ENCODE measurements at regions not wholly inside any gene's neighbourhood (a gene's known extent, or its start where the extent isn't known, plus 50 kb on each side); places are given as distances from the start of the nearest gene placed in this dataset.

- Histone ChIP-seq H3K4me1 (peaks cover 0 to 19% of the 10 kb centered on the region in 2 donors), H3K27me3 (no peaks in the 10 kb centered on the region), H3K27ac (no peak overlapping the region), H3K4me3 (replicated peaks in 1 of 3) (no peak overlapping the region), H3K36me3 (no peaks in the 10 kb centered on the region), H3K9me3 (no peaks in the 10 kb centered on the region)
- intact Hi-C loops (cut with DNase I) = no loop called here
- TF ChIP-seq POLR2A (IDR thresholded peaks at IDR 0.05) = no peak
- no peak for TF ChIP-seq CTCF (IDR thresholded peaks at IDR 0.05)
- DNase-seq = no peak
- 85 to 95% methylated on average over 12 to 16 of the region's 16 CpGs for WGBS, 2 donors
Observed at GRCh38 chr9:96086936-96087571, 211.6 kb downstream of the ERCC6L2 start.

DNA sequence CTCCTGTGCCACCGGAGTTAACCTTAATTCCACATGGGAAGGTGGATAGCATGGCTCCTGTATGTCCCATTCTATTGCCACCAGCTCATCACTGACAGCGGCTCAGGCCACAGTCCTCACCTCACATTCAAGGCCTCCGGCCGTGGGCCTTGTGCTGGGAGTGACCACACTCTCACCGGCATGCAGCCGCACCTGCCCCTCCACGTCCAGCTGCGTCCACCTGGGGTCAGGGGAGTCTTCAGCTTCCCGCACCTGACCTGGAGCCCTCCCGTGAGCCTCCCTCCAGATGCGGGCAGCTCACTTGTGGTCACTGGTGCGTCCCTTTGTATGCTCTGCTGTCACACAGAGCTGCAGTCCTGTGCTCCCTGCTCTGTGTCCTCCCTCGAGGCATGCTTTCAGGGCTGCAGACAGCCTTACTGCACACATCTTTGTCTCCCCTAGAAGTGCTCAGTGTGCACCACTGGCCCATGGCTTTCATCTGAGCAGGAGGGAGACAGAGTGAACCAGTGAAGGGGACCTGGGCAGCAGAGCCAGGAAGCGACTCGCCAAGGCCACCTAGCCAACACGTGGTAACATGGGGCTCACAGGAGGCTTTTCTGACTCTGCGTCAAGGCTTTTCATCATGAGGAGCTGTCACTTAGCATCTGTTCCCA is 210.1 kb downstream of the ERCC6L2 start:
- no peak for TF ChIP-seq POLR2A (IDR thresholded peaks at IDR 0.05)
- TF ChIP-seq CTCF (IDR thresholded peaks at IDR 0.05) = no peak
- Histone ChIP-seq H3K36me3 (no peaks in the 10 kb centered on the region), H3K4me1 (peaks cover 0 to 27% of the 10 kb centered on the region in 2 donors), H3K27ac (peak overlapping the region in 2 of 3 donors; percentile 7 to 24), H3K4me3 (replicated peaks in 1 of 3) (no peak overlapping the region), H3K27me3 (no peaks in the 10 kb centered on the region), H3K9me3 (no peaks in the 10 kb centered on the region)
- intact Hi-C loops (cut with DNase I) = no loop called here
- DNase-seq = peak; percentile 19 to 29
- 65 to 71% methylated on average over 16 to 17 of the region's 17 CpGs for WGBS, 2 donors

DNA sequence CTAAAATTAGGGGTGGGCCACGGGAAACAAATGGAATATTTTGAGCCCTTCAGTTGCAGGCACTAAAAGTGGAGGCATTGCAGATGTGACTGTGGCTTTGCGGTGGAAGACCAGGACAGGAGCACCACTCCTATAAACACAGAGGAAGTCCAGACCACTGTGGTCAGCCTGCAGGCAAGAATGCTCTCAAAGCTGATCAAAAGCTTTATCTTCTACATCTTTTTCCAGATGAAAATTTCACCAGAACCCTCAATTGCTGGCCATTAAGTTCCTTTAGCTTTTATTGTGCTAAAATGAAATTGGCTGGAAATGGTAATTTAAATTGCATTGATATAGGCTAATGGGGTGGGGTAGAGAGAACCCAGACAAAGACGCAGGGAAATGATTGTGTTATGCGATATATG is 208.8 kb downstream of the ERCC6L2 start:
- Histone ChIP-seq H3K4me3 (replicated peaks in 1 of 3) (no peak overlapping the region), H3K4me1 (peaks cover 0 to 30% of the 10 kb centered on the region in 2 donors), H3K36me3 (no peaks in the 10 kb centered on the region), H3K9me3 (no peaks in the 10 kb centered on the region), H3K27me3 (no peaks in the 10 kb centered on the region), H3K27ac (no peak overlapping the region)
- intact Hi-C loops (cut with DNase I) = no loop called here
- WGBS, 2 donors = 87 to 93% methylated on average over 4 of the region's 4 CpGs
- no peak for DNase-seq
- TF ChIP-seq POLR2A (IDR thresholded peaks at IDR 0.05) (no peak), CTCF (IDR thresholded peaks at IDR 0.05) (no peak)

DNA sequence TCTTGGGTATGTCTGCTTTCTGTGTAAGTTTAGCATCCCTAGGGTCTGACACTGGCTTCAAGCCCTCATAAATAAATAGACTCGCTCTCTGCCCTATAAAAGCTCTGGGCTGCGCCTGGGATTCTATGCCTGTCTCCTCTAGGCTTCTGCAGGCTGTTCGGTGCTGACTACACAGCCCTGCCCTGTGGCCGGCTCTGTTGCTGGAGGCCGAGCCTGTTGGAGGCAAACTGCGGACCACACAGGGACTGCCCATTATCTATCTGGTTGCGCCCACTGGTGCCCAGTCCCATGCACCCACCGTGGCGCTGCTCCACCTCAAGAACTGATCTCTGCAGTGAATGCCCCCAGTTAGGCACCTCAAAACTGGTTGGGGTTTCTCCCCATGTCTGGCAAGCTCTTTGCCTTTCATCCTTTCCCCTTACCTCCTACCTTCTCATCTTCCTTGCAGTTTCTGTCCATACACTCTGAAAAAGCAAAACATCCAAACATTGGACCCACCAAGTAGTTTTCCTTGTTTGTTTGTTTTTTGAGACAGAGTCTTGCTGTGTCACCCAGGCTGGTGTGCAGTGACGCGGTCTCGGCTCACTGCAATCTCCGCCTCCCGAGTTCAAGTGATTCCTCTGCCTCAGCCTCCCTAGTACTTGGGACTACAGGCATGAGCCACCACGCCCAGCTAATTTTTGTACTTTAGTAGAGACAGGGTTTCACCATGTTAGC is 207.2 kb downstream of the ERCC6L2 start:
- no peaks in the 10 kb centered on the region for H3K27me3 ChIP-seq
- H3K36me3 ChIP-seq = no peaks in the 10 kb centered on the region
- DNase-seq = no peak
- no peak overlapping the region for H3K4me3 ChIP-seq (replicated peaks in 1 of 3)
- WGBS, 2 donors = 91 to 92% methylated on average over 15 of the region's 15 CpGs
- no peaks in the 10 kb centered on the region for H3K9me3 ChIP-seq
- intact Hi-C loops (cut with DNase I) = no loop called here
- peaks cover 0 to 30% of the 10 kb centered on the region in 2 donors for H3K4me1 ChIP-seq
- TF ChIP-seq CTCF (IDR thresholded peaks at IDR 0.05) (no peak), POLR2A (IDR thresholded peaks at IDR 0.05) (no peak)
- no peak overlapping the region for H3K27ac ChIP-seq

DNA sequence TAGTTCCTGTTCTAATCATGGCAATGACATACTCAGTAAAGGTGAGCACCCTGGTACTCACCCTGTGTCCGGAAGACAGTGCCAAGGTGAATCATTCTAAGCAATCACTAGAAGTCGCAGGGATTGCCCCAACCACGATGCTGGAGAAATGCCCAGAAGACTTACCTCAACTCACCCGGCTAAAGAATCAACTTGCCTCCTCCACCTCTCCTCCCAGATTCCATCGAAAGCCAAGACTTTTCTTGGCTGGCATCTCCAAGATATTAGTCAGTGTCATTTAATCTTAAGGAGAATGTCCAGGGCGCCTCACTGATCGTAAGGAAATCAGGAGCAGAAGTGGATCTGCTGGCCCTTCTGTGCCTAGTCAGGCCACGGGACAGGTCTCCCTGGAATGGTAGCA is 204.9 kb downstream of the ERCC6L2 start:
- intact Hi-C loops (cut with DNase I) = no loop called here
- WGBS, 2 donors = 79 to 88% methylated on average over 8 of the region's 8 CpGs
- no peaks in the 10 kb centered on the region for H3K9me3 ChIP-seq
- H3K4me1 ChIP-seq = peaks cover 0 to 23% of the 10 kb centered on the region in 2 donors
- H3K27ac ChIP-seq = no peak overlapping the region
- H3K27me3 ChIP-seq = no peaks in the 10 kb centered on the region
- DNase-seq = no peak
- H3K4me3 ChIP-seq (replicated peaks in 1 of 3) = no peak overlapping the region
- TF ChIP-seq POLR2A (IDR thresholded peaks at IDR 0.05) = no peak
- no peak for TF ChIP-seq CTCF (IDR thresholded peaks at IDR 0.05)
- no peaks in the 10 kb centered on the region for H3K36me3 ChIP-seq
